Gastrocnemius medialis (tissue), 4 donors: ENCODE measurements at regions not wholly inside any gene's neighbourhood (a gene's known extent, or its start where the extent isn't known, plus 50 kb on each side); places are given as distances from the start of the nearest gene placed in this dataset.

Source experiments
- ATAC-seq, 2 donors: fragments of 150-250 bp; one replicate each; pipeline ENCODE4 v1.9.1; 2016
- DNase-seq, 2 donors: peaks; one replicate each; pipeline ENCODE4 v3.0.0-alpha.2; 2019
- H3K27ac ChIP-seq, 4 donors: fragments of 200-600 bp; sonication (generic); 1 replicate in 1 of 4; 2 replicates in 3 of 4; pipeline ENCODE4 v1.5.1; 2016 to 2018; ENCODE audit warnings: mild to moderate bottlenecking in 2 of 4, moderate library complexity in 1 of 4
- H3K27me3 ChIP-seq, 3 donors: fragments of 200-600 bp; sonication (generic) in 2 of 3; 1 replicate in 1 of 3; 2 replicates in 2 of 3; pipeline versions ENCODE4 v1.5.1 to v1.6.0; 2016 to 2019; ENCODE audit warnings: mild to moderate bottlenecking in 1 of 3, moderate library complexity in 1 of 3
- H3K36me3 ChIP-seq, 2 donors: fragments of 200-600 bp; sonication (generic) in 1 of 2; one replicate each; pipeline ENCODE4 v1.5.1; 2017 to 2018
- H3K4me1 ChIP-seq, 2 donors: fragments of 200-600 bp; sonication (generic) in 1 of 2; one replicate each; pipeline ENCODE4 v1.5.1; 2016 to 2017; ENCODE audit warnings: mild to moderate bottlenecking in 2 of 2
- H3K4me3 ChIP-seq, 4 donors: fragments of 200-600 bp; sonication (generic) in 3 of 4; 1 replicate in 1 of 4; 2 replicates in 3 of 4; pipeline ENCODE4 v1.5.1; 2016 to 2019; ENCODE audit warnings: mild to moderate bottlenecking in 2 of 4
- H3K9me3 ChIP-seq, 3 donors: fragments of 200-600 bp; sonication (generic) in 2 of 3; 1 replicate in 1 of 3; 2 replicates in 2 of 3; pipeline ENCODE4 v1.5.1; 2016 to 2019
- POLR2A ChIP-seq, 2 donors: fragments of 450-650 bp; IDR thresholded peaks; one replicate each; pipeline ENCODE4 v1.6.1; 2017; ENCODE audit warnings: antibody characterized with exemption in 2 of 2, mild to moderate bottlenecking in 2 of 2, moderate library complexity in 2 of 2
- in situ Hi-C, 4 donors: fragments of 200-750 bp; cut with MboI; loops; one replicate each; pipeline versions ENCODE4 v1.15.0 to v1.8.0; 2017; ENCODE audit warnings: low sequenced_read_pairs in 4 of 4
- intact Hi-C: fragments of 100-400 bp; cut with DNase I; formaldehyde crosslinking; loops from one replicate; pipeline ENCODE4 v1.15.1; 2023; ENCODE audit warnings: low total_unique reads
- TF ChIP-seq, protein P1 (sequence below), 5 experiments: fragments of 450-650 bp in 3 of 5; fragments of 200-600 bp in 2 of 5; sonication (generic) in 2 of 5; IDR thresholded peaks in 4 of 5; conservative IDR thresholded peaks in 1 of 5; 1 replicate in 4 of 5; 2 replicates in 1 of 5; pipeline ENCODE4 v1.5.1; 2016 to 2019; ENCODE audit warnings: antibody characterized with exemption in 5 of 5, mild to moderate bottlenecking in 3 of 5, moderate library complexity in 3 of 5

- Histone ChIP-seq H3K27me3 (no peaks in the 10 kb centered on the region), H3K9me3 (no peaks in the 10 kb centered on the region), H3K4me3 (no peak overlapping the region), H3K36me3 (no peaks in the 10 kb centered on the region), H3K27ac (no peak overlapping the region), H3K4me1 (no peaks in the 10 kb centered on the region)
- intact Hi-C loops, result no loop called here
- no peak for ATAC-seq
- no peak for TF ChIP-seq POLR2A (IDR thresholded peaks at IDR 0.05)
- TF ChIP-seq, protein P1, sequence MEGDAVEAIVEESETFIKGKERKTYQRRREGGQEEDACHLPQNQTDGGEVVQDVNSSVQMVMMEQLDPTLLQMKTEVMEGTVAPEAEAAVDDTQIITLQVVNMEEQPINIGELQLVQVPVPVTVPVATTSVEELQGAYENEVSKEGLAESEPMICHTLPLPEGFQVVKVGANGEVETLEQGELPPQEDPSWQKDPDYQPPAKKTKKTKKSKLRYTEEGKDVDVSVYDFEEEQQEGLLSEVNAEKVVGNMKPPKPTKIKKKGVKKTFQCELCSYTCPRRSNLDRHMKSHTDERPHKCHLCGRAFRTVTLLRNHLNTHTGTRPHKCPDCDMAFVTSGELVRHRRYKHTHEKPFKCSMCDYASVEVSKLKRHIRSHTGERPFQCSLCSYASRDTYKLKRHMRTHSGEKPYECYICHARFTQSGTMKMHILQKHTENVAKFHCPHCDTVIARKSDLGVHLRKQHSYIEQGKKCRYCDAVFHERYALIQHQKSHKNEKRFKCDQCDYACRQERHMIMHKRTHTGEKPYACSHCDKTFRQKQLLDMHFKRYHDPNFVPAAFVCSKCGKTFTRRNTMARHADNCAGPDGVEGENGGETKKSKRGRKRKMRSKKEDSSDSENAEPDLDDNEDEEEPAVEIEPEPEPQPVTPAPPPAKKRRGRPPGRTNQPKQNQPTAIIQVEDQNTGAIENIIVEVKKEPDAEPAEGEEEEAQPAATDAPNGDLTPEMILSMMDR (IDR thresholded peaks at IDR 0.05 in 4 of 5, conservative IDR thresholded peaks at IDR 0.05 in 1 of 5), result no peak
- DNase-seq, result no peak
- in situ Hi-C loops, result no loop called here
Observed at GRCh38 chr4:54516556-54517215, 141.1 kb upstream of the KIT start.

DNA sequence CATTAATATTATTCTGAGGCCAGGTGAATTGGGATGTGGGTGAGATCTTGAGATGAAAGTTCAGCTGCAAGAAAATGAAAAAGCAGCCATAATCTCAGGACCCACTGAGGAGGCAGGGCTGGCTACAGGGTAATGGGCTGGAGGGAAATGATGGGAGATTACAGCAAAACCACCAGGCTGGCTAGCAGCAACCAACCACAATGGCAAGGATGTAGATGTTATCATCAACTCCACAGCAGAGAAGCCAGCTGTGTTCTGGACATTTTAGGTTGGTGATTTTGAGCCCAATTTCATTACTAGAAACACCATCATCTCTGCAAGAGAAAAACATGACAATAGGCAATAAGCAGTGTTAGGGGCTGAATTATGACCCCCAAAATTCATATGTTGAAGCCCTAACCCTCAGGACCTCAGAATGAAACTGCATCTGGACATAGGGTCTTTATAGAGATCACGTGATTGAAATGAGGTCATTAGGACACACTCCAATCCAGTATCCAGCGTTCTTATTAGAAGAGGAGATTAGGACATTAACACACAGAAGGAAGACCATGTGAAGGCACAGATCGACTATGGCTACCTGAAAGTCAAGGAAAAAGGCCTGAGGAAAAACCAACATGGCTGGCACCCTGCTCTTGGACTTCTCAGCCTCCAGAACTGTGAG, 139.8 kb upstream of the KIT start:
- H3K4me3 ChIP-seq, result no peak overlapping the region
- in situ Hi-C loops, result no loop called here
- no peak for ATAC-seq
- H3K27me3 ChIP-seq, result no peaks in the 10 kb centered on the region
- no peaks in the 10 kb centered on the region for H3K36me3 ChIP-seq
- intact Hi-C loops, result no loop called here
- TF ChIP-seq, protein P1 (IDR thresholded peaks at IDR 0.05 in 4 of 5, conservative IDR thresholded peaks at IDR 0.05 in 1 of 5), result no peak
- no peak for TF ChIP-seq POLR2A (IDR thresholded peaks at IDR 0.05)
- DNase-seq, result no peak
- no peaks in the 10 kb centered on the region for H3K9me3 ChIP-seq
- no peaks in the 10 kb centered on the region for H3K4me1 ChIP-seq
- H3K27ac ChIP-seq, result no peak overlapping the region

DNA sequence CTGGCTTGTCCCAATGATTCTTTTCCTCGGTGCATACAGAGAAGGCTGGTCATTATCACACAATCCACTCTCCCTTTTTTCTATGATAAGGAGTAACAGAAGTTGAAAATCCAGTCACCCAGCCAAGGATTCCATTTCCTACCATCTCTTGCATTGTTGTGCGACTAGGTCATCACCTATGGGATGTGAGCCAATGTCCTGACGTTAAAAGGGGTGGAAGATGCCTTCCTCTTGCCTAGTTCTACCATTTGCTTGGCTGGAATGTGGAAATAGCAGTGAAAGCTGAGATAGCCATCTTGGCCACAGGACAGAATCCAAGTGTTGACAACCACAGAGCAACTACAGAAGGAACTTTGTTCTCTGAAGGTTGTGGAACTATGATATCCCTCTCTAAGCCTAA, 132.2 kb upstream of the KIT start:
- in situ Hi-C loops (no loop called here), intact Hi-C loops (no loop called here)
- no peaks in the 10 kb centered on the region for H3K4me1 ChIP-seq
- H3K9me3 ChIP-seq, result no peaks in the 10 kb centered on the region
- ATAC-seq (no peak), DNase-seq (no peak)
- H3K27me3 ChIP-seq, result no peaks in the 10 kb centered on the region
- TF ChIP-seq, protein P1 (IDR thresholded peaks at IDR 0.05 in 4 of 5, conservative IDR thresholded peaks at IDR 0.05 in 1 of 5), result no peak
- no peak for TF ChIP-seq POLR2A (IDR thresholded peaks at IDR 0.05)
- H3K27ac ChIP-seq, result no peak overlapping the region
- H3K36me3 ChIP-seq, result no peaks in the 10 kb centered on the region
- H3K4me3 ChIP-seq, result no peak overlapping the region

DNA sequence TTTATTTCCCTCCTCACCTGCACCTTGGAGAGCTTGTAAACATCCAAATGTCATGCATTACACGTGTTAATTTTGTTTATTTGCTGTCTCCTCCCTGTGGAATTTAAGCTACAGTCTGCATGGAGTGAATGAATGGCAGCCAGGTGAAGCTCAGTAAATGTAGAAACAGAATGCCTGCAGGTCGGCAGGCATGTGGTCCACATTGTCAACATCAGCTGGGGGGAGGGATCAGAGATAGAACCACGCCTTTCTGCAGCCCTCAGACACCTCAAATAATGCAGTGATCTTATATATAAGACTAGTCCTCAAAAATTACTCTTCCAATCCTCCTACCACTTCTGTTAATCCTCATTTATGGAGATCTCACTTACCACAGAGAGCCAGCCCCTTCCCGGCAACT, 131.2 kb upstream of the KIT start:
- intact Hi-C loops, result no loop called here
- H3K36me3 ChIP-seq, result no peaks in the 10 kb centered on the region
- no peak overlapping the region for H3K4me3 ChIP-seq
- H3K27me3 ChIP-seq, result no peaks in the 10 kb centered on the region
- no peaks in the 10 kb centered on the region for H3K9me3 ChIP-seq
- TF ChIP-seq POLR2A (IDR thresholded peaks at IDR 0.05), result no peak
- TF ChIP-seq, protein P1 (IDR thresholded peaks at IDR 0.05 in 4 of 5, conservative IDR thresholded peaks at IDR 0.05 in 1 of 5), result no peak
- H3K27ac ChIP-seq, result no peak overlapping the region
- ATAC-seq (no peak), DNase-seq (no peak)
- no peaks in the 10 kb centered on the region for H3K4me1 ChIP-seq
- in situ Hi-C loops, result no loop called here
